Epithelial cell of esophagus (primary cell): ENCODE measurements at regions not wholly inside any gene's neighbourhood (a gene's known extent, or its start where the extent isn't known, plus 50 kb on each side); places are given as distances from the start of the nearest gene placed in this dataset.

Experiments used
- DNase-seq: peaks from one replicate; pipeline ENCODE4 v3.0.0; 2010; ENCODE audit warnings: low read depth
- H3K4me3 ChIP-seq: 2 replicates; pipeline ENCODE4 v1.5.1; 2011; ENCODE audit warnings: mild to moderate bottlenecking, low read length, control low read depth
- TF ChIP-seq, protein P1 (sequence below): IDR thresholded peaks from 2 replicates; pipeline ENCODE4 v1.5.1; 2011; ENCODE audit warnings: low read depth, mild to moderate bottlenecking, low read length, control low read depth, inconsistent platforms; ENCODE audit not compliant: insufficient read depth; ENCODE audit errors: missing control alignments

- TF ChIP-seq, protein P1, sequence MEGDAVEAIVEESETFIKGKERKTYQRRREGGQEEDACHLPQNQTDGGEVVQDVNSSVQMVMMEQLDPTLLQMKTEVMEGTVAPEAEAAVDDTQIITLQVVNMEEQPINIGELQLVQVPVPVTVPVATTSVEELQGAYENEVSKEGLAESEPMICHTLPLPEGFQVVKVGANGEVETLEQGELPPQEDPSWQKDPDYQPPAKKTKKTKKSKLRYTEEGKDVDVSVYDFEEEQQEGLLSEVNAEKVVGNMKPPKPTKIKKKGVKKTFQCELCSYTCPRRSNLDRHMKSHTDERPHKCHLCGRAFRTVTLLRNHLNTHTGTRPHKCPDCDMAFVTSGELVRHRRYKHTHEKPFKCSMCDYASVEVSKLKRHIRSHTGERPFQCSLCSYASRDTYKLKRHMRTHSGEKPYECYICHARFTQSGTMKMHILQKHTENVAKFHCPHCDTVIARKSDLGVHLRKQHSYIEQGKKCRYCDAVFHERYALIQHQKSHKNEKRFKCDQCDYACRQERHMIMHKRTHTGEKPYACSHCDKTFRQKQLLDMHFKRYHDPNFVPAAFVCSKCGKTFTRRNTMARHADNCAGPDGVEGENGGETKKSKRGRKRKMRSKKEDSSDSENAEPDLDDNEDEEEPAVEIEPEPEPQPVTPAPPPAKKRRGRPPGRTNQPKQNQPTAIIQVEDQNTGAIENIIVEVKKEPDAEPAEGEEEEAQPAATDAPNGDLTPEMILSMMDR = peak; percentile 38
- DNase-seq = peak; percentile 27
- H3K4me3 ChIP-seq = no peak overlapping the region
Observed at GRCh38 chr15:62706317-62706716, 336.2 kb upstream of the TPM1 start.

- TF ChIP-seq, protein P1 = no peak
- H3K4me3 ChIP-seq = no peak overlapping the region
- DNase-seq = no peak
Observed at GRCh38 chr15:62708470-62708869, 334.1 kb upstream of the TPM1 start.

GRCh38 chr15:62709261-62709660 is 333.3 kb upstream of the TPM1 start:
- TF ChIP-seq, protein P1 = no peak

DNA sequence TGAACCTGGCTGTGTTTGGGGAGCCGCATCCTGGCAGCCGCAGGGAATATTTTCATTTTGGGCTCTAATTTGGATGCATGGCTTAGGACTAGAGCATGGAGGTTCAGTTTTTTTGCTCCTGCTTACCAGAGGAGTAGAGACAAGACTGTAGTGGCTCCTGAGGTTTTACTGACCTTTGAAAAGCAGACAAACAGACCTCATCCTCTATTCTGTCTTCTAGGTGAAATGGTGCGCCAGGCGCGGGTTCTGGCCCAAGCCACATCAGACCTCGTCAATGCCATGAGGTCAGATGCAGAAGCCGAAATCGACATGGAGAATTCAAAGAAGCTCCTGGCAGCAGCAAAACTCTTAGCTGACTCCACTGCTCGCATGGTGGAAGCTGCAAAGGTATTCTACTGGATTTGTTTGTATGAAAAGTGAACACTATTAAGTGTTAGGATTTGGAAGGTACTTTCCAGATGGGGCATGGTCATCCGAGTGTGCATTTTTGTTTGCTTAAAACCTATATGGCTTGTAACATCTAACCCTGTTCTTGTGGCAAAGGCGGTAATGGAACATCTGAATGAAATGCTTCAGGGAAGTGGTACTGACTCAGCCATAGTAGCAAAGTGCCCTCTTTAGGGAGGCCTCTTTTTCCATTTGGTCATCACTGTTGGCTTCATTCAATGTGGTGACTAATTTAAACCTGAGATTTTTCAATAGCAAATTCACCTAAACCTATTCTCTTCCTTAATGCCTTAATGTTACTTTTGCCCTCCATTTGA is 330.7 kb upstream of the TPM1 start:
- no peak overlapping the region for H3K4me3 ChIP-seq
- peak; percentile 31 for DNase-seq

More at GRCh38 chr15:62709261-62709660, 333.3 kb upstream of the TPM1 start:
- no peak overlapping the region for H3K4me3 ChIP-seq
- DNase-seq = no peak

DNA sequence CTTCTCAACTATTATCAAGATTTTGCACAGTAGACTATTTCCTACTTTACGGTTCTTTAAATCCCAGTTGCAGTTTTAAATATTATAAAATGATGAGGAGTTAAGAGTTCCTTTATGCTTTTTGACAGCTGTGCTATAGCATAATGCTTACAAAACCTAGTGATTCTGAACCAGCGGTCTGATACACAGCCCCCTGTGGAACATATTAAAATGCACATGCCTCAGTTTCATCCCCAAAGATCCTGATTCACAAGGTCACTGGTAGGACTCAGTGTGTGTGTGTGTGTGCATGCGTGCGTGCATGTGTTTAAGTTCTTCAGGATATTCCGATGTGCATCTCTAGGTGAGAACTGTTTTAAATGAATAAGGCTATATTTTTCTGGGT is 330.1 kb upstream of the TPM1 start:
- TF ChIP-seq, protein P1 = no peak

More for the DNA sequence above, 330.7 kb upstream of the TPM1 start:
- TF ChIP-seq, protein P1 = no peak

DNA sequence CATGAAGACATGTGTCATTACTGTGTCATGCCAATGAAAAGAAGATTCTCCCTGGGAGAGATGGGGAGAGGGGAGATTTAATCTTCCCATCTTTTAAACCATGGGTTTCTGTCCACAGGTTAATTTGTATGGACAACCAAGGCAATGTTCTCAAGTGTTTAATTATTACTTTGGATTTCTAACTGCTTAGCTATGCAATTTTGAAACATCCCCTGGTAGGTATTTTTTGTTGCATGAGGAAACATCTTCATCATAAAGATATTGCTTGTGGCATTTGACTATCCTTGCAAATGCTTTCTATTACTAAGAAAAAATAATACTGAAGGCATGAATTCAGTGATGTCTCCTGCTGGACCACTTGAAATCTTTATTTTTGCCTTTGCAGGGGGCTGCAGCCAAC is 326.6 kb upstream of the TPM1 start:
- TF ChIP-seq, protein P1 = no peak
- no peak for DNase-seq
- no peak overlapping the region for H3K4me3 ChIP-seq

More for the DNA sequence above, 330.1 kb upstream of the TPM1 start:
- H3K4me3 ChIP-seq = no peak overlapping the region
- DNase-seq = no peak

DNA sequence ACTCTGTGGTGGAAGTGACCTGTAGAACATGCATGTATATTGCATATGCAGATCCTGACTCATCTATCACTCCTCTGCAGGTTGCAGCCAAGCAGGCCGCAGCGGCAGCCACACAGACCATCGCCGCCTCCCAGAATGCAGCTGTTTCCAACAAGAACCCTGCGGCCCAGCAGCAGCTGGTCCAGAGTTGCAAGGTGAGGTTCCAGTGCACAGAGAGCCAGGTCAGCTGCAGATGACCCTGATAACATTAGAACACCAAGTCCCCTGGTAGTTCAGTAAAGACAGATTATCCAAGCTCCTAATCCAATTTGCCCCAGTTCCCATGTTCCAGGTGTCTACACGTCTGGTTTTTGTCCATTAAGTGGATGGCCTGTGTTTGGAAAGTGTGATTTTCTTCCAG is 325.1 kb upstream of the TPM1 start:
- H3K4me3 ChIP-seq = no peak overlapping the region
- no peak for DNase-seq
- TF ChIP-seq, protein P1 = no peak
